H1 (cell line): ENCODE measurements at regions not wholly inside any gene's neighbourhood (a gene's known extent, or its start where the extent isn't known, plus 50 kb on each side); places are given as distances from the start of the nearest gene placed in this dataset.

Source experiments
- CTCF ChIP-seq, 3 experiments: IDR thresholded peaks; 1 replicate in 2 of 3; 2 replicates in 1 of 3; pipeline versions ENCODE4 v1.5.1 to v1.6.1; 2011; ENCODE audit warnings: low read length in 3 of 3, mild to moderate bottlenecking in 3 of 3, inconsistent platforms in 2 of 3, low read depth in 1 of 3, moderate library complexity in 1 of 3; ENCODE audit not compliant: insufficient read depth in 1 of 3; ENCODE audit errors: control extremely low read depth in 1 of 3
- POLR2A ChIP-seq, 2 experiments: IDR thresholded peaks; 1 replicate in 1 of 2; 2 replicates in 1 of 2; pipeline ENCODE4 v1.6.1; 2011; ENCODE audit warnings: low read depth in 2 of 2, low read length in 2 of 2, mild to moderate bottlenecking in 2 of 2; ENCODE audit errors: control extremely low read depth in 1 of 2
- SRF ChIP-seq: IDR thresholded peaks from 2 replicates; pipeline ENCODE4 v1.6.1; 2011; ENCODE audit warnings: mild to moderate bottlenecking, low read depth, low read length, moderate library complexity
- YY1 ChIP-seq: IDR thresholded peaks from 2 replicates; pipeline ENCODE4 v1.6.1; 2011; ENCODE audit warnings: low read depth, mild to moderate bottlenecking, low read length
- TF ChIP-seq, protein P1 (sequence below): IDR thresholded peaks from 2 replicates; pipeline ENCODE4 v1.6.1; 2012; ENCODE audit warnings: inconsistent platforms

DNA sequence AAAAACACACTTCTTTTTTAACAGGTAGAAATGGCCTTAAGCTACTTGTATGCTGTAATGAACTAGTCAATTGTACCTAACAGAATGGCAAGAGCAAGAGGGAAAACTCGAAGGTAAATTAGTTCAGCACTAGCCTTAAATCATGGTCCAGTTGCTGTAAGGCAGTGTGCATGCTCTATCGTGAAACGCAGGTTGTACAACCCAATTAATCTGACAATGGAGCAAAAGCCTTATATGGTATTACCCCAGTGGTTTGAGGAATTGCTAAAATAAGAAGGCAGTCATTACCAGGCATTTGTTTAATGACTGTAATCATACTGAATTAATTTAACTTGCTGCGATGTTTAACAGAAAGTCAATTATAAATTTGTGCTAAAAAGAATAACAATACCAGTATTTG is 69.3 kb upstream of the SOX4 start:
- no peak for TF ChIP-seq SRF
- no peak for TF ChIP-seq POLR2A (IDR thresholded peaks at IDR 0.05; ENCODE audit: control extremely low read depth in 1 of 2, low read depth in 2 of 2, low read length in 2 of 2)
- TF ChIP-seq YY1, result no peak
- TF ChIP-seq, protein P1, sequence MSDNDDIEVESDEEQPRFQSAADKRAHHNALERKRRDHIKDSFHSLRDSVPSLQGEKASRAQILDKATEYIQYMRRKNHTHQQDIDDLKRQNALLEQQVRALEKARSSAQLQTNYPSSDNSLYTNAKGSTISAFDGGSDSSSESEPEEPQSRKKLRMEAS, result no peak
- no peak for TF ChIP-seq CTCF (IDR thresholded peaks at IDR 0.05; ENCODE audit: control extremely low read depth in 1 of 3, insufficient read depth in 1 of 3, low read depth in 1 of 3, low read length in 3 of 3)
